CMK (cell line): ENCODE measurements at regions not wholly inside any gene's neighbourhood (a gene's known extent, or its start where the extent isn't known, plus 50 kb on each side); places are given as distances from the start of the nearest gene placed in this dataset.

ENCODE experiments used
- DNase-seq: peaks from one replicate; pipeline ENCODE4 v3.0.0-alpha.2; 2010; ENCODE audit warnings: low read depth

DNA sequence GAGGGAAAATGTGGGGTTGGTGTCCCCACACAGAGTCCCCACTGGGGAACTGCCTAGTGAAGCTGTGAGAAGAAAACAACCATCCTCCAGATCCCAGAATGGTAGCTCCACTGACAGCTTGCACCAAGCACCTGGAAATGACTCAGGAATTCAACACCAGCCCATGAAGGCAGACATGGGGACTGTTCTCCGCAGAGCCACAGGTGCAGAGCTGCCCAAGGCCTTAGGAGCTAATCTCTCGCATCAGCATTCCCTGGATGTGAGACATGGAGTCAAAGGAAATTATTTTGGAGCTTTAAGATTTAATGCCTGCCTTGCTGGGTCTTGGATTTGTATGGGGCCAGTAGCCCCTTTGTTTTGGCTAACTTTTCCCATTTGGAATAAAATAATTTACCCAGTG is 367.9 kb downstream of the FAM133A start:
- no peak for DNase-seq

DNA sequence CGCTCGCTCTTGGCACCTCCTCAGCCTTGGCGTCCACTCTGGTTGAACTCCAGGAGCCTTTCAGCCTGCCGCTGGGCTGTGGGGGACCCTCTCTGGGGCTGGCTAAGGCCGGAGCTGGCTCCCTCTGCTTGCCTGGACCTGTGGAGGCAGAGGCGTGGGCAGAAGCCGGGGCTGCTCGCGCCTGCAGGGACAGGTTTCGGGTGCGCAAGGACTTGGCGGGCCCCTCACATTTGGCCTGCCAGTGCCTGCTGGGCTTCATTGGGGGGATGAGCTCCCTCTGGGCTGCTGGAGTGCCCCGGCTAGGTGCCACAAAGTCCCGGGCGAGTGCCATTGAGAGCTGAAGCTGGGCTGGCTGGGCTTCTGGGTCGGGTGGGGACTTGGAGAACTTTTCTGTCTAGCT is 371.7 kb downstream of the FAM133A start:
- DNase-seq = no peak

DNA sequence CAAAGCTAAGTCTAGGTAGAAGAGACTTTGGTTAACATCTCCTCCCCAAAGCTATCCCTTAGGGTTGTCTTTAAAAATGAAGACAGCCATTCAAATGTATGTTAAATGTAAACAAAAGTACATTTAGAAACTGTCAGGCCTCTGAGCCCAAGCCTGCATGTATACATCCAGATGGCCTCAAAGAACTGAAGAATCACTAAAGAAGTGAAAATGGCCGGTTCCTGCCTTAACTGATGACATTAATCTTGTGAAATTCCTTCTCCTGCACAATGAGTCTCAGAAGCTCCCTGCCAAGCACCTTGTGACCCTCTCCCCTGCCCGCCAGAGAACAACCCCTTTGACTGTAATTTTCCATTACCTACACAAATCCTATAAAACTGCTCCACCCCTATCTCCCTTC is 377.9 kb downstream of the FAM133A start:
- DNase-seq = no peak

DNA sequence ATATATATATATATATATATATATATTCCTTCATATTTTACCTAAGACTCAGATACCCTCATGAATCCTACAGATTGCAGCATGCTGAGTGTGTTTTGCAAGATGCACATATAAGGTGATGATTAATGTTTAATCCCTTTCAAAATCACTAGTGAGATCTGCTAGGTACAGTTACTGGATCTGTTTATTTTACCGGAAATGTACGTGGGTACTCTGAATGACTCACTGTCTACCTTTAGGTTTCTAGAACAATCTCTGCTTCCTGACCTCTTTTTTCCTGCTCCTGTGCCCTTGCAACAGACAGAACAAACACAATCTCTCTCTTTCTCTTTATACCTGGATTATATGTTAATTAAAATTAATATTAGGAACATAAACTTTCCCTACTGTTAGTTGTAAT is 379.6 kb downstream of the FAM133A start:
- no peak for DNase-seq

DNA sequence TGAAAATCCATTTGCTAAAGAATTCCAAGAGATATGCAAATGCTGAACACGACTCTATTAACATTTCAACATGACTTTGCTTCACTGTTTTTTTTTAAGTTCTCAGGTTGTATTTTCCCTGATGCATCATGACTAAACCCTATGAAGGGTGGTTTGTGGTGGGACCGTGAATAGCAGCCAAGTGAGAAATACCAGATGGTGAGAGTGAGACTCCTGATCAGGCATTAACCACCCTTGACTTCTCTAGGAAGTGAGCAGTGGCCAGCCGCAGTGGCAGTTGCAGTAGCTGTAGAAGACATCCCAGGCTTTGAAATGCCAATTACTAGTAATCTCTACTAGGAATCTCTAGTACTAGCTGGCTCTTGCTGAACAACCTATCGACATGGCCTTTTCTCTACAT is 383.4 kb downstream of the FAM133A start:
- no peak for DNase-seq

DNA sequence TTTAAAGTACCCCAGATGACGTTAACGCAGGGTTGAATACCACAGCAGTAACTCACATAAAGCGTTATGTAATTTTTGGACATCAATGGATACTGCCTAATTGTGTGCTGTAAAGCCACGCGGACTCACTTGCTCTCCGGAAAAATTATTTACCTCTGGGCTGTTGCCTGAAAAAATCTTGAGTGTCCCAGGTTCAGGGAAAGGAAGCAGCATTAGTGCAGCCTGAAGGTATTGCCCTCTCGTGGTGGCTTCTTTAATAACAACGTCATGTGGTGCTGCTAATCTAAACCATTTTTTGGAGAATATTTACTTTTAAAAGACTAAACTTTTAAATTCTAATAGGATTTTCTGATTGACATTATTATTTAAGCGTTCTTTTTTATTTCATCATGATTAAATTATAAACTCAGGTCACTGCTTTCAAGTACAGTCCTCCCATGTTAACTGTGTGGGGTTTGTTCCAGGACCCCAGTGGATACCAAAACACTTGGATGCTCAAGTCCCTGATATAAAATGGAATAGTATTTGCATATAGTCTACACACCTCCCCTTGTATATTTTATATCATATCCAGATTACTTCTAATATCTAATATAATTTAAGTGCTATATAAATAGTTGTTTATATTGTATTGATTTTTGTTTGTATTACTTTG is 384.8 kb downstream of the FAM133A start:
- DNase-seq = no peak

DNA sequence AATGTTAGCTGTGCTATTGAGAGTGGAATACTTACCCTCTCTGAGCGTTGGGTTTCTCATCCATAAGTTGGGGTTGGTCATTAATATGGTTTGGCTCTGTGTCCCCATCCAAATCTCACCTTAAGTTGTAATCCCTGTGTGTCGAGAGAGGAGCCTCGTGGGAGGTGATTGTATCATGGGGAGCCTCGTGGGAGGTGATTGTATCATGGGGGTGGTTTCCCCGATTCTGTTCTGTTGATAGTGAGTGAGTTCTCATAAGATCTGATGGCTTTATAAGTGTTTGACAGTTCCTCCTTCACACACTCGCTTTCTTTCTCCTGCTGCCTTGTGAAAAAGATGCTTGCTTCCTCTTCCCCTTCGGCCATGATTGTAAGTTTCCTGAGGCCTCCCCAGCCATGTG is 391.1 kb downstream of the FAM133A start:
- DNase-seq = no peak

DNA sequence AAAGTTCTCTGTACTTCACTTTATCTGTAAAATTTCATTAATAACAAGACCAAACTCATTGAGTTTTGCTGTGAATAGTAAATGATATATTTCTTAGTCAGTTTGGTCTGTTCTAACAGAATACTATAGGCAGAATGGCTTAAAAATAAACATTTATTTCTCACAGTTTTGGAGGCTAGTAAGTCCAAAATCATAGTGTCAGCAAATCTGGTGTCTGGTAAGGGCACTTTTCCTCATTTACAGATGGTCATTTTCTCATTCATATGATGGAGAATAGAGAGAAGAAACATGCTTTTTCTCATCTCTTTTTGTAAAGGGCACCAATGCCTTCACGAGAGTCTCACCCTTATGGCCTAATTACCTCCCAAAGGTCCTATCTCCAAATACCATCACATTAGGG is 415.1 kb downstream of the FAM133A start:
- DNase-seq = no peak

DNA sequence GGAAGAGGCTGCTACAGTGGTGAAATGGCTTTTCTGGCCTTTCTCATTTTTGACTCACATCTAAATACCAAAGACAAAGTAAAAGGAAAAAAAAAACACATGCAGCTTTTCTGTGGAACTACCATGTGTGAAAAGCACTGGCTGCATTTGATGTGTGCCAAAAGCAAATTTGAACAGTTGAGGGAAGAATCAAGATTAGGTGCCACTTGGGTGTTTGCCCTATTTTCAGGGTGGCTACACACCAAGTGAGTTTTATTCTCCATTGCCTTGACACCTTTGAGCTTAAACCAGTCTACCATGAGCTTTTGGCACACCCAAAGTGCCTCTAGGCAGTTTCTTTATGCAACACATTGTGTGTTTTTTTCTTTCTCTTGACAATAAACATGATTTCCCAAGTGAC is 423.9 kb downstream of the FAM133A start:
- DNase-seq = no peak

DNA sequence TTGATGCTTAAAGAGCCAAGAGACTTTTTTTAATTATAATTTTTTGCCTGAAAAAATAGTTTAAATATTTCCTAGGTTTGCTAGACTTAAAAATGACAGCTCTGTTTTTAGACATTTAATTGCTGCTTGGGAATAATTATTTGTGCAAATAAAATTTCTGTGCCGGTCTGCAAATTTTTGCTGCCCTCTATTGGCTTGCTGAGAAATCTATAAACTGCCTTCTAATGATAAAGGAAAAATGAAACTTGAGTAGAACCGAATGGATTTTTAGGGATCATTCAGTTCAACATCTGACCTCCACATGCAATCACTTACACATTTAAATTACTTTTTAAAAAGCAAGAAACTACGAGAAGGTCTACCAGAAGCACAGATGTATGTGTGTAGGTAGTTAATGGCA is 434.0 kb downstream of the FAM133A start:
- no peak for DNase-seq

DNA sequence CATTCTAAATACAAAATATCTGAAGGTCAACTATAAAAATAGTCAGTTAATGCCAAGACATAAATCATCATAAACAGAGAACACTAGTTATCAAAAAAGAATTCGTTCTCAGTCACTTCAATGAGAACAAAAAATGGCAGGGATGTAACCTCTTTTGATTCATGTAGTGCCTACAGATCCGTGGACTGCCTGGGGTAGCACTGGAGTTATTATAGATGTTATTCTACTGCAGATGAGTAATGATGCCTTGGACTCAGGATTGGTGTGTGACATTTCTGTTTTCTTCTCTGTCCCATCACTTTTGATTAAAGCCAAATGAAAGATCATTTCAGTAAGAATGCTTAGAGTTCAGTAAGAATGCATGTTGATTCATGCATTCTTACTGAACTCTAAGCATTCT is 440.4 kb downstream of the FAM133A start:
- DNase-seq = no peak

DNA sequence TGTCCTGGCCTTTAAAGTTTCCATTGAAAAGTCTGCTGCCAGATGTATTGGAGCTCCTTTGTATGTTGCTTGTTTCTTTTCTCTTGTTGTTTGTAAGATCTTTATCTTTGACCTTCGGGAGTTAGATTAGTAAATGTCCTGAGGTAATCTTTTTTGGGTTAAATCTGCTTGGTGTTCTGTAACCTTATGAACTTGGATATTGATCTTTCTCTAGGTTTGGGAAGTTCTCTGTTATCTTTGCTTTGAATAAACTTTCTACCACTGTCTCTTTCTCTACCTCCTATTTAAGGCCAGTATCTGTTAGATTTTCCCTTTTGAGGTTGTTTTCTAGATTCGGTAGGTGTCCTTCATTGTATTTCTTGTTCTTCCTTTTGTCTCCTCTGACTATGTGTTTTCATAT is 447.8 kb downstream of the FAM133A start:
- DNase-seq = no peak

DNA sequence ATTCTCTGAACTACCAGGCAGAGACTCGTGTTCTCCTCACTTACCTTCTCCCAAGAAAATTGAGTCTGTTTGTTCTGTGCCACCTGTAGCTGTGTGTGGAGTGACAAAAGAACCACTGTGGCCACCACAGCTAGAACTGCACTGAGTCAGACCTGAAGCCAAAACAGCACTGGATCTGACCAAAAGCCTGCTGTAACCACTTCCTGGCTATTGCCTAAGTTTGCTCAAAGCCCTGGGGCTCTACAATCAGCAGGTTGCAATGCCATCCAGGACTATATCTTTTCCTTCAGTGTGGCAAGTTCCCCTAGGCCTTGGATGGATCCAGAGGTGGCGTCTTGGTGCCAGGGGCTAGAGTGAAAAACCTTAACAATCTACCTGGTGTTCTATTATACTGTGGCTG is 449.1 kb downstream of the FAM133A start:
- no peak for DNase-seq

DNA sequence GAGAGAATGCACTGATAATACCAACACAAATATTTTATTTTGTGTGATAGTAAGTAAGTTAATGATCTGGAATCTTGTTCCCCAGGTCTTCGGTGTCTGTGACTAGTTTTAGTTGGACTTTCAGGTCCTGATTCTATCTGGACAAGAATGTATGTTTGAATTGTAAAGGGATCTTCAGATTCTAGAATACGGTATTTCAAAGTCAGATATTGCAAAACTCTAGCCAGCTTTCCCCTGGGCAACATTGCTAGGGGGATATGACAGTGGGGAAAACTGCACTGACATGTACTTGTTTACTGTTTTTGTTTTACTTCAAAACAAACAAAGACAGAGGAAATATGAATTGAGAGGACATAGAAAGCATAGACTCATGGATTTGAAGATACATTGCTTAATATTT is 489.0 kb downstream of the FAM133A start:
- DNase-seq = no peak

DNA sequence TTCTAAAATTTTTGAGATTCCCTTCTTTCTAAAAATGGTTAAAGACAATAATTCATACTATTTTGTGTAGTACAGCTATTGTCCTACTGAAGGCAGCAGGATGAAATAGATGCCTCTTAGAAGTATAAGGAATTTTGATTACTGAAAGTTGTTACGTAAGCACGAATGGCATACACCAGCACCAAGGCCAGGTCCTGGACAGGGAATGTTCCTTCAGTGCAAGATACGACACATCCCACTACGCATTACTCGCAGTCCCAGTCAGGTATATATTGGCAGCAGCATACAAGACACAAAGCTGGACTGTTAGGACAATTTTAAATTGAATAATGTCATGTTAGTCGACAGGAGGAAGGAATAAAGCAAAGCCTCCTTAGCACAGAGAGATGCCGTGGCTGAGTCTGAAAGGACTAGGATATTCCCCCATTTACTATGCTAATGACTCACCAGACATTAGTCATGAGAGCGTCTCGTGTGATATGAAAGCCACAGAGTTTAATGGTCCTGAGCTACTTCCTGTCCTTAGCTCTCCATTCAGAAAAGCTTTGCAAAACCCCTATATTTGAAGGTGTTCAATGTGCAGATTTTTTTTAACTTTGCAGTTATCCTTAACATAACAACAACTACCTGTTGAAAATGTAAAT is 504.3 kb downstream of the FAM133A start:
- no peak for DNase-seq

DNA sequence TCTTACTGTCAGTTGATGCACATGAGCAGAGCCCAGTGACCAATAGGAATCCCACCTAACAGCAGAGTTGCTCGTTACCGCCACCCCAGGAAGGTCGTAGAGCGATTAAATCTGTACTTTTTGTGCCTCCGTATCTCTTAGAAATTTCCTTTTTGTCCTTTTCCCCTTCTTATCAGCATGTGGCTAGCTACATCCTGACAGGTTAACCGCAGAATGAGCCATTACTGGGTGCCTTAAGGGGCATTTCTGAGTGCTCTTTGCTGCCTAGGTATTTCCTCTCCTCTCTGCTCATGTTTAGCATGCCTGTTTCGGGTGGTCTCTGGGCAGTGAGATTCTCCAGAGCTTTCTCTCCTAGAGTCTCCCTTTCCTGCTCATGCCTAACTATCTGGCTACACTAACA is 530.5 kb downstream of the FAM133A start:
- DNase-seq = peak; percentile 3

DNA sequence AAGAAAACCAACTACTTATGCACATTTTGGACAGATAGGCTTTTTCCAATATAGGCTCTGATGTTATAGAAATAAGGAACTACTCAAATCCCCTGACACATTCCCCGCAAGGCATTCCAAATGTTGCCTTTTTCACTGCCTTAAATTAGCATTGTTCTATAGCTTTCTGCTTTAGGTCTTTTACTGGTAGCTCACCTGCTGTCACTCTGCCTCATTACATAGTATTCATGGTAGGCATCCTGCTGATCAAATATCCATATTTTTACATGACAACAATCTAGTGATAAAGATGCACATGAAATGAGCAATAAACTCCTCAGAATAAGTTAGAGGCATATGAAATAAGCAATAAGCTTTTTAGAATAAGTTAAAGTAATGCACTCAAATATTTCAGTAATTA is 542.7 kb downstream of the FAM133A start:
- no peak for DNase-seq

DNA sequence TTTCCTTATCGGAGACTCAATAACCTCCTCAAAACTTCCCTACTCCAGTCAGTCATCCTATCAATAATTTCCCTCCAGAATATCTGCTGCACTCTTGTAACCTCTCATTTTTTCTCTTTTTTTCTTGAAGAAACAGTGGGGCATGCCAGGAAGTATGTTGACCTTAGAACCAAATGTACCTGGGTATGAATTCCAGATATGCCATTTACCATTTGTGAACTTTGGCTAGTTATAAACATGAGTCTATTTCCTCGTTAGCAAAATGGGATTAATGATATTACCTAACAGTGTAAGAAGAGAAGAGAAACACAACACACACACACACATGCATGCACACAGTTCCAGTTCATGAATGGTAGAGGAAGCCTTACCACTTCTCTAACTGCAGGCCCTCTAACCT is 578.2 kb downstream of the FAM133A start:
- DNase-seq = no peak

DNA sequence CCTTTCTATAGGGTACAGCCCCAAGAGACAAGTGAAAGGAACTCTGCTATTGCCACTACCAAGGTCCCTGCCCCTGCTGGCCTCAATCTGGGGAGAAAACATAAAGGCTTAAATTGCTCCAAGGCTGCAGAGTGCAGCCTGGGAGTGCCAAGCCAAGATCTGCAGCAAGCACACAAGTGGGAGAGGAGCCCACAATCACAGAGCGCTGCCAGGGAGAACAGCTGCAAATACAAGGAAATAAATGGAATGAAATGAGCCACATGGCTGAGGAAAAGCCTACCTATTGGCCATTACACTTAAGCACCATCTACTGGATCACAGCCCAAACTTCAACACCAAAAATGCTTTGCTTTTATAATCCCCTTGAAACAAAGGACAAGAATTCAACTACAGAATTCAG is 582.4 kb downstream of the FAM133A start:
- no peak for DNase-seq

DNA sequence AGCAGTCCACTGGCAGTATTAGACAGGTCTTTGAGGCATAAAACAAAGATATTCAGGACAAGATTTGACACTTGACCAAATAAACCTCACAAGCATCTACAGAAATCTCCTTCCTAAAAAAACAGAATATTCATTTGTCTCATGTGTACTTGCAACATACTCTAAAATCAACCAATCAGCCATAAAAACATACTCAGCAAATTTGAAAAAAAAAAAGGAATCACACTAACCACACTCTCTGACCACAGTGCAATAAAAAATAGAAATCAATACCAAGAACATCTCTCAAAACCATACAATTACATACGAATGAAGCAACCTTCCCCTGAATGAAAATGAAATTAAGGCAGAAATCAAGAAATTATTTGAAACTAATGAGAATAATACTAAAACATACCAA is 591.3 kb downstream of the FAM133A start:
- no peak for DNase-seq

DNA sequence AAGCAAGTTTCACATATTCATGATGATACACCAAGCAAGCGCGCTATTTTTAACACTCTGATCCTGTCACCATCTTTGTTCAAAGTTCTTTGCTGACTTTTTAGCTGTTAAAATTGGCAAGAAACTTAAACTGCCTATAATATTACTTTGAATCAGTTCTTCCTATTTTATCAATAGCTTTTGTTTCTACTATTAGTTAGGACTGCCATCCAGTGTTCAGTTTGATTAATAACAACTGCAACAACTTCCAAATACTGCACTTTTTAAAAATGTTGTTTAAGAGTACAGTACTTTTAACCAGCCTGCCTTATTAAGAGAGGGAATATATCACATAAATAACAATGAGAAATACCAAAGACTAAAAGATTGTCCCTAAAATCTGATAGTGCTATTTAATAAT is 614.3 kb downstream of the FAM133A start:
- no peak for DNase-seq

DNA sequence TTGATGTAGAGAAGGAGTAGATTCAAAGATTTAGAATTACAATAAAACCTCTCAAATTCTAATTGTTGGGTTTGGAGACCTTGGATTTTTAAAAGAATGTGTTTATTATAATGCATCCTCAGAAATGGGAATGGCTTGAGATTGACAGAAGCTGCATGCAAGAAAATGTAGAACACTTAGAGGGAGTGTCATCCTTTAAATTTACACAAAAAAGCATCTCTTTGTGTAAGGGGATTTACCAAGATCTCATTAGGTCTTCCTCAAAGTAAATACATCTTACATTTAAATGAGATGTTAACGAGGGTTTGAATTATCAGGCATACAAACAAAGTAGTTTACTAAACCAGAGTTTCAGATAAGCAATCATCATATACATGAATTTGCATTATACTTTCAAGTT is 615.0 kb downstream of the FAM133A start:
- DNase-seq = no peak

DNA sequence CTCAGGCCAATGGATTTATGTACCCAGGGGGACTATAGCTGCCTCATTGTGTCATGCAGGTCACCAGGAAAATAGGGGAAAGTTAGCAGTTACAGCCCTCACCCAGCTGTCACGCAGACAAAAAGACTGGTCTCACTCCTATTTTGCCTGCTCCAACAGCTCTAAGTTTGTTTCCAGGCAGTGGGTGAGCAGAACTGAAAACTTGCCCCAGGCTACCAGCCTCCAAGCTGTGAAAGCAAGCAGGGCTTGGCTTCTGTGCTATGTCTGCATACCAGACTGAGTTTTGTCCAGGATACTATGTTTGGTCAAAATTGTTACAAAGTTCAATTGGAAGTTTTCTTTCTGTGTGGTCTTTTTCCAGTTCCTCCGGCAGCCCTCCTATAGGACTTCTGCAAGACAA is 628.4 kb downstream of the FAM133A start:
- DNase-seq = no peak

DNA sequence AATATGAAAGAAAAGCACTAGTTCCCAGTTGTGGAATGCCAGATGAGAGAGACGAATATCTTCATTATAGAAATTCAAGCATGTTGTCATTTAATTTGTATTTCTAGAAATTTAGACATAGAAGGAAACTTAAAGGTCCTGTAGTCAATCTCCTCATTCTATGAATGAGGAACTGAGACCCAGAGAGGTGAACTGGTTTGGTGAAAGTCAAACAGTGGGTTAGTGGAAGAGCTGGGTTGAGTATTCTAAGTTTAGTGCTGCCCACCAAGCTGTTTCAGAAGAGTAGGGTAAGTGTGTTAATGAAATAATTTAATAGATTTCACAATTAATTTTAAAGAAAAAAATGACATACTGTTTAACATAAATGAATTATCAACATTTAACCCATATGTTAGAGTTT is 655.2 kb downstream of the FAM133A start:
- no peak for DNase-seq
